ENCODE measurements at regions not wholly inside any gene's neighbourhood (a gene's known extent, or its start where the extent isn't known, plus 50 kb on each side); places are given as distances from the start of the nearest gene placed in this dataset.

GRCh38 chrX:9252182-9252581, 212.7 kb upstream of the TBL1X start:
- H2AFZ ChIP-seq (ENCODE audit: low read depth, low read length): no peak overlapping the region
- no peaks in the 10 kb centered on the region for H3K27me3 ChIP-seq (ENCODE audit: insufficient read depth, low read length, poor library complexity)
- no peak overlapping the region for H3K9ac ChIP-seq (ENCODE audit: low read depth, low read length)
- H3K79me2 ChIP-seq (ENCODE audit: insufficient read depth, low read length): no peaks in the 10 kb centered on the region
- DNase-seq: no peak
- H3K36me3 ChIP-seq (ENCODE audit: insufficient read depth, low read length): no peaks in the 10 kb centered on the region
- no peak overlapping the region for H3K4me3 ChIP-seq (ENCODE audit: low read depth in 1 of 2, low read length in 2 of 2)
- H4K20me1 ChIP-seq (ENCODE audit: insufficient read depth, low read length): no peaks in the 10 kb centered on the region
- H3K4me2 ChIP-seq (ENCODE audit: insufficient read depth, low read length): no peak overlapping the region
- TF ChIP-seq CTCF (IDR thresholded peaks at IDR 0.05; ENCODE audit: borderline replicate concordance, extremely low read depth, low read length, poor library complexity, severe bottlenecking) (no peak), EZH2 (IDR thresholded peaks at IDR 0.05; ENCODE audit: borderline replicate concordance, low read depth, low read length, severe bottlenecking) (no peak)
- no peaks in the 10 kb centered on the region for H3K9me3 ChIP-seq (ENCODE audit: insufficient read depth, low read length, severe bottlenecking)
- H3K4me1 ChIP-seq (ENCODE audit: insufficient read depth, low read length): no peaks in the 10 kb centered on the region
- H3K27ac ChIP-seq (ENCODE audit: low read length): no peak overlapping the region
- ATAC-seq (ENCODE audit: insufficient read depth, low read depth): no peak

DNA sequence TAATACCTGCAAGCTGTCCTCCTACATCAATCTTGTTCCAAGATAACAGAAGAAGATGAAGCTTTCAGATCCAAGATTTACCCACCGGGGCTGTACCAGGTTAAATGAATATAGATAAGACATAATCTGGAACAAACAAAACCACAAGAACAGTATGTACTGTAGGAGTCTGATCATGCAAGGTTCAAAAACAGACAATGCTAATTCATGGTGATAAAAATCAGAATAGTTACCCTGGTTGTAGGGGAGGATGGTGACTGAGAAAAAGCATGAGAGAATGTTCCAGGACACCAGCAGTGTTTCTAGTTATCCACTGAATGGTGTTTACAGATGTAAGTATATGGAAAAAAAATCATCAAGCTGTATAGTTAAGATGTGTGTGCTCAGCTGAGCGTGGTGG, 211.6 kb upstream of the TBL1X start:
- H3K79me2 ChIP-seq (ENCODE audit: insufficient read depth, low read length): no peaks in the 10 kb centered on the region
- TF ChIP-seq EZH2 (IDR thresholded peaks at IDR 0.05; ENCODE audit: borderline replicate concordance, low read depth, low read length, severe bottlenecking) (no peak), CTCF (IDR thresholded peaks at IDR 0.05; ENCODE audit: borderline replicate concordance, extremely low read depth, low read length, poor library complexity, severe bottlenecking) (no peak)
- H3K4me1 ChIP-seq (ENCODE audit: insufficient read depth, low read length): no peaks in the 10 kb centered on the region
- H3K9me3 ChIP-seq (ENCODE audit: insufficient read depth, low read length, severe bottlenecking): no peaks in the 10 kb centered on the region
- DNase-seq: no peak
- no peaks in the 10 kb centered on the region for H3K36me3 ChIP-seq (ENCODE audit: insufficient read depth, low read length)
- no peak for ATAC-seq (ENCODE audit: insufficient read depth, low read depth)
- H4K20me1 ChIP-seq (ENCODE audit: insufficient read depth, low read length): no peaks in the 10 kb centered on the region
- H3K27me3 ChIP-seq (ENCODE audit: insufficient read depth, low read length, poor library complexity): no peaks in the 10 kb centered on the region
- H3K9ac ChIP-seq (ENCODE audit: low read depth, low read length): no peak overlapping the region
- H3K27ac ChIP-seq (ENCODE audit: low read length): no peak overlapping the region
- H3K4me2 ChIP-seq (ENCODE audit: insufficient read depth, low read length): no peak overlapping the region
- no peak overlapping the region for H2AFZ ChIP-seq (ENCODE audit: low read depth, low read length)
- H3K4me3 ChIP-seq (ENCODE audit: low read depth in 1 of 2, low read length in 2 of 2): no peak overlapping the region

DNA sequence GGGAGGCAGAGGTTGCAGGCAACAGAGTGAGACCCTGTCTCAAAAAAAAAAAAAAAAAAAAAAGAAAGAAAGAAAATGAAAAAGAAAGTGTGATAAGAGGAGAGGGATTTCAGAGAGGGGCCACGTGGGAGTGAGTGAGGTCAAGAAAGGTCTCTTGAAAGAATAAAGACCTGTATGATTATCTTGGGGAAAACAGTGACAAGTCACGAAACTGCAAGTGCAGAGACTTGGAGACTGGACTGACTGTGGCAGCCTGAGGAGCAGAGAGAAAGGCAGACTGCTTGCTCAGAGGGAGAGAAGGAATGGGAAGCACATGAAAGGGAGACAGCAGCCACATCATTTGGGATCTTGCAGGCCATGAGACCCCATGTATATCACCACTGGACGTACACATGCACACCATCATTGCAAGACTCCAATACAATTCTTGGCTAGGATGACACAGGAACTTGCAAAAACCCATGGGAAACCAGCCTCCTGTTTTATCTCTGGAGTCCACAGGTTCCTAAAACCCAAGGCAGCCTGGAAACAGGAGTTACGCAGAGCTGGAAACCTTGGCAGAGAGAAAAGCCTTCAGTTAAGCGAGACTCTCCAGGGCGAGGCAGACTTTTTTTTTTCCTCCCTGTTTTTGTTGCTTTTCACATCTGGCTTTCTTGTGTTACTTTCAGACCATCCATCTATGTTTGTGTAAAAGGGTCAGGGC, 207.0 kb upstream of the TBL1X start:
- Histone ChIP-seq H3K36me3 (ENCODE audit: insufficient read depth, low read length) (no peaks in the 10 kb centered on the region), H2AFZ (ENCODE audit: low read depth, low read length) (no peak overlapping the region), H4K20me1 (ENCODE audit: insufficient read depth, low read length) (no peaks in the 10 kb centered on the region), H3K9ac (ENCODE audit: low read depth, low read length) (no peak overlapping the region), H3K9me3 (ENCODE audit: insufficient read depth, low read length, severe bottlenecking) (no peaks in the 10 kb centered on the region), H3K4me1 (ENCODE audit: insufficient read depth, low read length) (no peaks in the 10 kb centered on the region), H3K4me3 (ENCODE audit: low read depth in 1 of 2, low read length in 2 of 2) (no peak overlapping the region), H3K4me2 (ENCODE audit: insufficient read depth, low read length) (no peak overlapping the region), H3K79me2 (ENCODE audit: insufficient read depth, low read length) (no peaks in the 10 kb centered on the region), H3K27ac (ENCODE audit: low read length) (no peak overlapping the region), H3K27me3 (ENCODE audit: insufficient read depth, low read length, poor library complexity) (no peaks in the 10 kb centered on the region)
- TF ChIP-seq EZH2 (IDR thresholded peaks at IDR 0.05; ENCODE audit: borderline replicate concordance, low read depth, low read length, severe bottlenecking): no peak
- TF ChIP-seq CTCF (IDR thresholded peaks at IDR 0.05; ENCODE audit: borderline replicate concordance, extremely low read depth, low read length, poor library complexity, severe bottlenecking): no peak
- no peak for ATAC-seq (ENCODE audit: insufficient read depth, low read depth)
- DNase-seq: no peak
